ENCODE measurements at regions not wholly inside any gene's neighbourhood (a gene's known extent, or its start where the extent isn't known, plus 50 kb on each side); places are given as distances from the start of the nearest gene placed in this dataset.

- DNase-seq = no peak
Observed at GRCh38 chr7:91537260-91538152, 273.3 kb downstream of the FZD1 start.

GRCh38 chr7:91541641-91542040 is 277.4 kb downstream of the FZD1 start:
- no peak for DNase-seq

DNA sequence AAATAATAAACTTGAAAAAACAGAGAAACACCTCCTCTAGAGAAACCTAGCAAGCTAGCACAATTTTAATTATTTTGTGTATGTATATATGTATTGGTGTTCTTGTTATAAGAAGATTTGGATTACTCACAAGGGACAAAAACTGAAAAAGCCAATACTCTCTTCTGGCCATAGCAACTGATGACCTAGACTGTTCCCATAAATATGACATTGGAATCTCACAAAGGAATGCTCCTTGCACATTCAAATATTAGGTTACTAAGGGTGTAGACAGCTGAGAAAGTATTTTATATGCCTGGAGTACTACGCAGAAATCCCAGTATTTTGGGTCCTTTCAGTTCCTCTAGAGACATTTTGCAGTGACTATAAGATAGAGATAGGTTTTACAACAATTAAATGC is 279.4 kb downstream of the FZD1 start:
- no peak for DNase-seq

DNA sequence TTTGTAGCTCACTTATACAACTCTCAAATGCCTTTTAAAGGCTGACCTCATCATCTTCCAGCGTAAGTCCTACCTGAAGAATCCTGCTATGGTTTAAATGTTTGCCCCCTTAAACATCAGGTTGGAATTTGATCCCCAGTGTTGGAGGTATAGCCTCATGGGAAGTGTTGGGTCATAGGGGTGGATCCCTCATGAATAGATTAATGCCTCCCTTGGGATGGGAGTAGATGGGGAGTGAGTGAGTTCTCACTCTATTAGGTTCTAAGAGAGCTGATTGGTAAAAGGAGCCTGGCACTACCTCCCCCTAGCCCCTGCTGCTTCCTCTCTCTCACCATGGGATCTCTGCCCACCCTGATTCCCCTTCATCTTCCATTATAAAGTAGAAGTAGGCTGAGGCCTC is 285.6 kb downstream of the FZD1 start:
- no peak for DNase-seq

- DNase-seq = no peak
Observed at GRCh38 chr7:91550931-91551330, 286.7 kb downstream of the FZD1 start.

GRCh38 chr7:91551377-91552175 is 287.3 kb downstream of the FZD1 start:
- no peak for DNase-seq

DNA sequence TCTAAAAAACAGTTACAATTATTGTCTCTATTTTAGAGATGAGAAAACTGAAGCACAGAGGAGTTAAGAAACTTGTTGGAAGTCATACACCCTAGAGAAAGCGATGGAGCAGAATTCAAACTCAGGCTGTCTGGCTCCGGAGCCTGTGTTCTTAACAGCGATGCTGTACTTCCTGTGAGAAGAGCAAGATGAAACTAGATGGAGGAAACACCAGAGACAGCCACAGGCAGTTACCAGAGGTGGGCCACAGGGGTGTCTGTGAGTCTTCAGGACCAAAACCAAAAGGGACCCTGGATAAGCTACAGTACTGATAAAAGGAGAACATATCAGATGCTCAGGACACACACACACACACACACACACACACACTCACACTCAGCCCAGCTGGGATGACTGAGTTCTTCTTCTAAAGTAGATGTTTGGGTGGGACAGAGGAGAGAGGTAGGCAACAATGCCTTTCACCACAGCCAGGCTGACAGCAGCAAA is 289.2 kb downstream of the FZD1 start:
- DNase-seq = no peak

DNA sequence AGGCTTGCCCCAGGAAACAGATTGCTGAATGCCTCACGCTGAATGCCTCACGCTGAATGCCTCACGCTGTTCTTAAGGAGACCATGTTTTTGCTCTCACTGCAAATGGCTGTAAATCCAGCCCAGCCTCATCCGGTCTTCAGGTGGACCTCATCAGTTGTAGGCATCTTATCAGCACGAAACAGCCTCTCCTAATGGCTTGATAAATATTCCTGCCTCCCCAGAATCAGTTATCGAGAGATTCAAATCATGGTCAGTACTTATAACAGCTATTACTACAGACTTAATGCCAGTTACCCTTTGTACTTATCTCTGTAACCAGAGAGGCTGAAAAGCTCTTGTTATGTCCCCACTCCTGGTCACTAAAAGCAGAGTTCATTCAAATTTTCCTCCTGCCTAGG is 290.6 kb downstream of the FZD1 start:
- no peak for DNase-seq

GRCh38 chr7:91556239-91556638 is 292.0 kb downstream of the FZD1 start:
- DNase-seq = no peak

DNA sequence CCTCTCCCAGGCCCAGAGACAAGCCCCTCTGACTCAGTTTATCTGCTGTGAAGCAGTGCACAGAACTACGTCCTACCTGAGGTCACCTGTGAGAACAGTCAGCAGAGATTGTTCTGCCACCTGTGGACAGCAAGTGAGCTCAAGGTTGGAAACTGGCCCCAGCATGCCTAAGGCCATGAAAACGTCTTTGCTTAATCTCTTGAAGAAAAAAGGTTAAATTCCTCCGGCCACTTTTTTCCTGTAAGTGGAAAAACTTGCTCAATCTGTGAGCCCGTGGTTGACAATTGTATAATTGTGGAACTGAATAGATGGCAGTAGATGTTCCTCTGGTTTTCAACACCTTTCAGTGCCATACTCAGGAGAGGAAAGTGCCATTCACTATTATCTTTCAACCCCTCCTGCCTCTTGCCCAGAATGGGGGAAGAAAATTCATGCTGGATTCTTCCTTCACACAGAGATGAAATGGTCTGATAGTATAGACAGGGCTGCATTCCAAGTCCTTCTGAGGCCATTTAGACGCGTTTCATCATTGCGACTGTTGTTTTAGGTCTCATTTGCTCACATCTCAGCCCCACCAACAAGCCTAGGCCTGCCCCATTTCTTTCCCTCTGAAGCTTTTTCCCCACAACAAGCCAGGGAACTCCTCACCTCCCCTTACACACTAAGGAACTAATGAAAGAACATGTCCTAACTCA is 292.9 kb downstream of the FZD1 start:
- no peak for DNase-seq

GRCh38 chr7:91557789-91558404 is 293.7 kb downstream of the FZD1 start:
- DNase-seq = no peak

DNA sequence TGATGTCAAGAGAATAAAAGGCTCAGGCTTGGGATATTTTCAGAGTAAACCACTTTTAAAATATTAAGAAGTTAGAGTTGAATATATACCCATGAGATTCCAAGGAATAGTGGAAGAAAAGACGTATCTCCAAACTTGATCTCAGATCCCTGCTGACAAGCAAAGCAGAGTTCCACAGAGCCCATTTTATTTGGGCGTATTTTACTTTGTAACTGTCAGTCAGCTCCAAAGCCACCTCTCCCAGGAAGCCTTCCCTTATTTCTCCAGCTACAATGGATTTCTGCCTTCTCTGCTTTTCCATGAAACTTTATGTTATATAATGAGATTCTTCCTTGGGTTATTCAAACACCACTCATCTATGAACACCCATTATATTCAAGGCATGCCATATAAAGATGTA is 295.7 kb downstream of the FZD1 start:
- no peak for DNase-seq

DNA sequence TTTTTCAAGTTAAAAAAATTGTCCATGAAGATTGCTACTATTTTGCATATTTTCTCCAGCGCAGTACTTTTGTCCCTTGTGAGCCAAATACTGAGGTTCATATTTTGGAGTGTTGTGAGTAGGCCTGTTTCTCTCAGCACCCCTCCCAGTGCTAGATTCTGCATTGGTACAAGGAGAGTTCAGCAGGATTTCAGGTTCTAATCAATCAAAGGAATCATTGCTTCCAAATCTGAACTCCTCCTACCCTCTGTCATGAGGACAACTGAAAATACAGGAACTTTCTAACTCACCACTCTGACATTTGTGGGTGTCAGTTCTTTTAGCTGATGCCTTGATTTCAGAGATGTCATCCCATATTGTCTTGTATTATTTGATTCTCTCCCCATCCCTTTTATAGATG is 299.9 kb downstream of the FZD1 start:
- DNase-seq = no peak

- DNase-seq = no peak
Observed at GRCh38 chr7:91564541-91564940, 300.3 kb downstream of the FZD1 start.

GRCh38 chr7:91565499-91566401 is 301.5 kb downstream of the FZD1 start:
- DNase-seq = peak in 1 of 2 donors; percentile 35

- DNase-seq = no peak
Observed at GRCh38 chr7:91566402-91566732, 302.1 kb downstream of the FZD1 start.

- peak in 1 of 2 donors; percentile 7 for DNase-seq
Observed at GRCh38 chr7:91567081-91568012, 303.1 kb downstream of the FZD1 start.

DNA sequence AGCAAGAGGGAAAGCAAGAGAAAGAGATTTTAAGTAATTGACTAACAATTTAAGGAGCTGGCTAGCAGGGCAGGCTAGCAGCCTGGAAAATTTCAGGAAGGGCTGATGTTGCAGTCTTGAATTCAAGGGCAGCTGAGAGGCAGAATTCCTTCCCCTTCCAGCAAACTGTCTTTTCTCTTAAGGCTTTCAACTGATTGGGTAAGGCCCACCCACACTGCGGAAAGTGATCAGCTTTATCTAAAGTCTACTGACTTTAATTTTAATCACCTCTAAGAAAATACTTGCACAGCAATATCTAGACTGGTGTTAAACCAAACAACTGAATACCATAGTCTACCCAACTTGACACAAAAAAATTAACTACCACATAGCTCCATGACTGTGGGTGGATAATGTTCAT is 303.9 kb downstream of the FZD1 start:
- no peak for DNase-seq

DNA sequence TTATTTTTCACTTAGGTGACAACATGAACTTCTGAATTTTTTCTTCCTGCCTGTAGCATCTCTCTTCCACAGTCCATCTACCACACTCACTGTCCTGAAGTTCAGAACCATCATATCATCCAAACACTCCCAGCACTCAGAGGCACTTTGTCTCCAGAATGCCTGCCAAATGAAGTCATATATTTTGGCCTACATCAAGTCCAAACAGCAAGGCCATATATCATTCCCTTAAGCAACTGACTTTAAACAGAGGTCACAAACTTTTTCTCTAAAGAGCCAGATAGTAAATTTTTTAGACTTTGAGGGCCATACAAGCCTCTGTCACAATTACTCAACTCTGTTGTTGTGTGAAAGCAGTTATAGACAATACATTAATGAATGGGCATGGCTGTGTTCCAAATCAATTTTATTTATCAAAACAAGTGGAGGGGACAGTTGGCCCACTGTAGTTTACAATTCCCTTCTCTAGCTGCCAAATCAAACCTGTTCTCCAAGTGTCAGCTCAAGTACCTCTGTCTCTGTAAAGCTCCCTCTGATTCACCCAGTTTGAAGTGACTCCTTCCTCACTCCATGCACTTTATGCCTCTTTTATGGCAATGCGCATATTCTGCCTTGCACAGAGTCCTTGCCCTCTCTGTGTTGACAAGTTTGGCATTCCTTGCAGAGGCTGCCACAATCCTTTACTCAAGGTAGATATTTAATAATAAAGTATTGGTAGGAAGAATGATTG is 305.7 kb downstream of the FZD1 start:
- no peak for DNase-seq

- no peak for DNase-seq
Observed at GRCh38 chr7:91570560-91570959, 306.3 kb downstream of the FZD1 start.

Measured in hippocampal formation (tissue), 2 donors.